GM18867 (cell line): ENCODE measurements at regions not wholly inside any gene's neighbourhood (a gene's known extent, or its start where the extent isn't known, plus 50 kb on each side); places are given as distances from the start of the nearest gene placed in this dataset.
"Not testable (repeated sequence)": the region's sequence is repeated elsewhere in the genome, so short reads cannot be mapped to it uniquely, and the experiment has no call there.

ENCODE experiments used
- ATAC-seq: cut with Tn5 transposase; IDR thresholded peaks from one replicate; pipeline ENCODE4 v1.9.1; 2021; ENCODE audit warnings: mild to moderate bottlenecking, moderate library complexity; ENCODE audit not compliant: unreplicated experiment

DNA sequence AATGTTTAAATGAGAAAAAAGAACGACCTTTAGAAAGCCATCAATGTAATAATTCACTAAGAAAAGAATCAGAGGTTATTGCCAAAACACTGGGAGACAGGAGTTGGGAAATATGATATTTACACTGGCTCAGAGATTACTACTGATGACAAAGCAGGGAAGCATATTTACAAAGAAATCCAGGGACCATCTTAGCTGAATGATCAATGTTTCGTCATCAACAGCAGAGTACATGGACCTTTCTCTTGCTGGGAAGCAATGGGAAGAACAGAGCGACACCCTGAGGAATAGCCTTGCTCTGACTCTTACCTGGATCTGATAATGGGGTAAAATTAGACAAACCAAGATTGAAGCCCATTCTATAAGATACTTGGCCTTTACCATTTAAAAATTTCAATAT, 1293.5 kb downstream of the XPNPEP1 start:
- ATAC-seq: no peak

DNA sequence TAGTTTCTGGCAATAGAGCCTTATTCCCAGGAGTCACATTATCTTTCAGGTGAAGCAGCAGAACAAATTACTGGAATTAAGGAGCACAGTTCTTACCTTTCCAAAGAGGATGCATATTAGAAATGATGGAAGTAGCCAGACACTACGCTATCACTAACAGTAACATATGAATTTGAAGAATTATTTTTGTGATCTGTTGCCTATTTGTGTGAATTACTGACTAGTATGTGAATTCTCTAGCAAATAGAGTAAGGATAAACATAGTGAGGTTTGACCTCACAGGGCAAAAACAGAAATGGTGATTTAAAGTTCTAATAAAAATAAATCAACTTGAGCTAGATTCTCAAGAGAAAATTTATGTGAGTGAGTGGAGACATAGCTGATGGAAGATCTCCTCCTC, 1299.3 kb downstream of the XPNPEP1 start:
- no peak for ATAC-seq

DNA sequence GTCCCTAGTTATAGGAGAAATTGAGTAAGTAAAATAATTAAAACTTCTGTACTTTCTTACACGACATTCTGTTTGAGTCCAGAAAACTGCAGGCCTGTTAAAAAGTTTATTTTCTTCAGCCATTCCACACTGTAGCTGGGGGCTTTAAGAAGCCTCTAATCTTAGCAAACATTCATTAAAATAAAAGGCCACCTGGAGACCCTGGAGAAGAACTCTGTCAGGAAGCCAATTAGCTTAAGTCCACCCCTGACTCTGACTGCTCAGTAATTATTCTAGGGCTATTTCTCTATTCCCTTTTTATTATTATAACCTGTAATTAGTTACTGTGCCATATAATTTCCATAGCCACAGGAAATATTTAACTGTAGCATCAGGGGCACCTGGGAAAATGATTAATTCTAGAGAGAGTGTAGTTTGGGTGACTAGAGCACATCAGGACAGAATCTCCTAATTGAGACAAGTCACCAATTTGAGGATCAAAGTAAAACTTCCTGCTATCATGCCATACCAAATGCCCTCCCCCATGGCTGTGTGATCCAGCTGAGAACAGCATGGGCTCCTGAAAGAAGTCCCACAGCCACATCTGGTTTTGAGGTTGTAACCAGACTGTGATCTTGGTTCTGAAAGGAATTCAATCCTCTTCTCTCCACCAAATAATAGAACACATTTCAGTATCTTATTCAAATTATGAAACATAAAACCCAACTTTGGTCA, 1302.3 kb downstream of the XPNPEP1 start:
- no peak for ATAC-seq

DNA sequence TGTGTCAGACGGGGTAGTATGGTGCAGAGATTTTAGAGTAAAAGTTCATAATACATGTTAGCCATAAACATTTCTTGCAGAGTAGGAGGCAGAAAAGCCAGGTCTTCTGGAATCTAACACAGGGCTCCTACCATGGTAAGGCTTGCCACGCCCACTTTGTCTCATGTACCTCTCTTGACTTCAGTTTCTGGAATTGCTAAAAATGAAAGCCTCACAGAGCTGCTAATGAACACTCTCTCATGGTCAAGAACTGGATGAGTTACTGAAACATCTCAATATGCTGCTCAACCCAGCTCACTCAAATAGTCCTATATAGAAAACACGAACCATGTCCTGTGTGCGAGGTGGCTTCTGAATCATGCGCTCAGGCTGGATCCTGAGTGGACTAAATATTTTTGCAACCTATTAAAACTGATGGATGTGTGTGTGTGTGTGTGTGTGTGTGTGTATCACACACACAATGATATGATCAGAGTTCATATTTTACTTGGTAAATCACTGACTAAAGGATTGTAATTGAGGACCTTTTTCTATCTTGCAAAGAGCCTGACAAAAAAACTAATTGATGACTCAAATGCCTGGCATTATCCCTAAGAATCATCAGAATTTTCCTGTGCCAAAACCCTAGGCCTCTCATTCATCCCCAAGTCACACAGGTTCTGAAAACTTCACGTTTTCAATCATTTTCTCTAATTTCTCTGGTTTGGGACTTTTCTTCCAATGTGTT, 1306.6 kb downstream of the XPNPEP1 start:
- ATAC-seq: peak; percentile 49

DNA sequence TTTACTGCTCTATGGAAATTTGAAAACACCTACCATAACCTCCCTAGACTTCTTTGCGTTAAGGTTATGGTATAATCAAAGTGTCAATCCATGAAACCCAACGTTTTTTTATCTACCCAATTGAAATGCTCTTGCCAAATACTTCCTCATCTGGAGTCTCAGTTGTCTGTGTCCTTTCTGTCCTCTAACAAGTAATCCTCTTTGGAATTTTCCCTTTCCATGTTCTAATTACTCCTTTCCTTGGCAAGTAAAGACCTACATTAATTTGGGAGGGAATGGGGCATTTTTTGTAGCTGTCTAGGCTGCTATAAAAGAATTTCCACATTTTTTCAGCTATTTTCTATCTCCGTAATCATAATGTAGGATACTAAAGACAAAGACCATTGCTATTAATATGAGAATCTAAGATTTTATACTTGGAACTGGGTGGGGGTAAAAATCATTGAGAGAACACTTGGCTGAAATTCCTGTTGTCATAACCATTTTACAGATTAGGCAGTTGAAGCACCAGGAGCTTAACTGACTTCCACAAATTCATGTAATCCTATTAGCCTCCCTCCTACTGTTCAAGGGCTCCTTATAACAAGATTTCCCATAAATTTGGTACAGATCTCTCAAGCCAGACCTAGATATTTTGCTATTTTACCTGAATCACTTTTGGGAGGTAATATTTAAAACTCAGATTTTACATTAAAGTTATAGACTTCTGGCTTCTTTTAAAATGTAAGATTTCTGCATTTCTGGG, 1307.6 kb downstream of the XPNPEP1 start:
- ATAC-seq: no peak

DNA sequence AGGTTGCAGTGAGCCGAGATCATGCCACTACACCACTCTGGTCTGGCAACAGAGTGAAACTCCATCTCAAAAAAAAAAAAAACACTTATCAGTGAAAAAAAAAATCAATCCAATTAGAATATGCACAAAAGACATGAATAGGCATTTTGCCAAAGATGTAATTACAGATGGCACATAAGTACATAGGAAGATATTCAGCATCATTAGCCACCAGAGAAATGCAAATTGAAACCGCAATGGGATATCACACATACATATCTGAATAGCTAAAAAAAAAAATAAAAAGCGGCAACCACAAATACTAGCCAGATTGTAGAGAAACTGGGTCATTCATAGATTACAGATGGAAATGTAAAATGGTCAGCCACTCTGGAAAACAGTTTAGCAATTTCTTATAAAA, 1310.8 kb downstream of the XPNPEP1 start:
- peak; percentile 61 for ATAC-seq

DNA sequence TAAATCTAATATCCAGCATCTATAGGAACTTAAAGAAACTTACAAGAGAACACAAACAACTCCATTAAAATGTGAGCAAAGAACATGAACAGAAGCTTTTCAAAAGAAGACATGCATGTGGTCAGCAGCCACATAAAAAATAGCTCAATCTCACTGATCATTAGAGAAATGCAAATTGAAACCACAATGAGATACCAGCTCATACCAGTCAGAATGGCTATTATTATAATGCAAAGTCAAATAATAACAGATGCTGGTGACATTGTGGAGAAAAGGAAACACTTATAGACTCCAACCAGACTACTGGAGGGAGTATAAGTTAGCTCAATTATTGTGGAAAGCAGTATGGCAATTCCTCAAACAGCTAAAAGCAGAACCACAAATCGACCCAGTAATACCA, 1314.5 kb downstream of the XPNPEP1 start:
- ATAC-seq: peak; percentile 52

DNA sequence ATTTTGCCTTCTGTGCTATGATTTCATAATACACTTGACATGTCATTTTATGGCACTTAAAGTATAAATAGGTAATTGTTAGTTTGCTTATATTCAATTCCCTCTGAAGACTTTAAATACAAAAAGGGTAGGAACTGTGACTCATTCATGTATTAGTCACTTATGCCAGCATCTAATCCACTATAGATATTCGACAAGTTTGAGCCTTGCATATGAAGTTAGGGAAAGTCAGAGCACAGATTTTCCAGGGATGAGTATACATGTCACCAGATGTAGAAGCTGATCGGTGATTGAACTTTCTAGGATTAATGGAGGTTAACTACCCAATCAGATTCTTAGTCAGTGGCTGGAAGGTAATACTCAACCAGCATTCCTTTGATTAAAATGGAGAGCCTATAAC, 1321.5 kb downstream of the XPNPEP1 start:
- ATAC-seq: no peak

DNA sequence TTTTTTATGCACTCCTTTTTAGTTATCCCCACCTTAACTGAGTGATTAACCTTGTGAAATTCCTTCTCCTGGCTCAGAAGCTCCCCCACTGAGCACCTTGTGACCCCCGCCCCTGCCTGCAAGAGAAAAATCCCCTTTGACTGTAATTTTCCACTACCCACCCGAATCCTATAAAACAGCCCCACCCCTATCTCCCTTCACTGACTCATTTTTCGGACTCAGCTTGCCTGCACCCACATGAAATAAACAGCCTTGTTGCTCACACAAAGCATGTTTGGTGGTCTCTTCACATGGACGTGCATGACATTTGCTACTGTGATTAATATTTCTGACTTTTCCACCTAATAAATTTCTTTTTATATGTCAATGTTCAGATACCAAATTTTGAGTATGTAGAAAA, 1322.8 kb downstream of the XPNPEP1 start:
- not testable (repeated sequence) for ATAC-seq

DNA sequence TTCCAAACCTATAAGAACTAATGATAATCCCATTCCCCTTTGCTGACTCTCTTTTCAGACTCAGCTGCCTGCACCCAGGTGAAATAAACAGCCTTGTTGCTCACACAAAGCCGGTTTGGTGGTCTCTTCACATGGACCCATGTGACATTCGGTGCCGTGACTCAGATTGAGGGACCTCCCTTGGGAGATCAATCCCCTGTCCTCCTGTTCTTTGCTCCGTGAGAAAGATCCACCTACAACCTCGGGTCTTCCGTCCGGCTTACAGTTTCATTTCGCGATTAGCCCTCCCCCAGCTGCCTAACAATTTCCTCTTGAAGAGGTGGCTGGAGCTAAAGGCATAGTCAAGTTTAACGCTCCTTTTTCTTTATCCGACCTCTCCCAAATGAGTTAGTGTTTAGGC, 1324.0 kb downstream of the XPNPEP1 start:
- not testable (repeated sequence) for ATAC-seq

DNA sequence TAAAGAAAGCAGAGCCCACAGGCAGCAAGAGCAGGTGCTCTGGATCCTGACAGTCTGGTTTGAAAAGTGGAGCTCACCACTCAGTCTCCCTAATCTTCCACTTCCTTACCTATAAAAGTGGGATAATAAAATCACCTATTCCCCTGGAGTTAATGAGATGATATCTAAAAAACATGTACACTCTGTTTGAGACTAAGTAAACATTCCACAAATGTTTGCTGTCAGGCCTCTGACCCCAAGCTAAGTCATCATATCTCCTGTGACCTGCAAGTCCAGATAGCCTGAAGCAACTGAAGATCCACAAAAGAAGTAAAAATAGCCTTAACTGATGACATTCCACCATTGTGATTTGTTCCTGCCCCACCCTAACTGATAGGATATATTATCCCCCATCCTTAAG, 1324.5 kb downstream of the XPNPEP1 start:
- no peak for ATAC-seq

DNA sequence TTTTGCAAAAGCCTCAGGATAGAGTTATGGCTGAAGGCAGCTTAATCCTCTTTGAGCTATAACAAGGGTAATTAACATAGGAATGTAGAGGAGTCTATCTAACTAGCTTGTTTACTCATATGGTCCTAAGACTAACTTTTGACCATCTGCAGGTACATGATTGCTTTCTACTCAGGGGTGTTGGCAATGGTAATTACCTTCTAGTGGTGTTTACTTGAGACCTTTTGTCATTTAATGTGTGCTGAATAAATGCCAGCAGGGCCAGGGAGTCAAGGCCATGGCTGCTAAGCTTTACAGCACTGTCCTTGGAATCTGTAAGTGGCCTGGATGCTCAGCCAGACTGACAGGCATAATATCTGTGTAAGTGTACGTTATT, 1325.0 kb downstream of the XPNPEP1 start:
- no peak for ATAC-seq

DNA sequence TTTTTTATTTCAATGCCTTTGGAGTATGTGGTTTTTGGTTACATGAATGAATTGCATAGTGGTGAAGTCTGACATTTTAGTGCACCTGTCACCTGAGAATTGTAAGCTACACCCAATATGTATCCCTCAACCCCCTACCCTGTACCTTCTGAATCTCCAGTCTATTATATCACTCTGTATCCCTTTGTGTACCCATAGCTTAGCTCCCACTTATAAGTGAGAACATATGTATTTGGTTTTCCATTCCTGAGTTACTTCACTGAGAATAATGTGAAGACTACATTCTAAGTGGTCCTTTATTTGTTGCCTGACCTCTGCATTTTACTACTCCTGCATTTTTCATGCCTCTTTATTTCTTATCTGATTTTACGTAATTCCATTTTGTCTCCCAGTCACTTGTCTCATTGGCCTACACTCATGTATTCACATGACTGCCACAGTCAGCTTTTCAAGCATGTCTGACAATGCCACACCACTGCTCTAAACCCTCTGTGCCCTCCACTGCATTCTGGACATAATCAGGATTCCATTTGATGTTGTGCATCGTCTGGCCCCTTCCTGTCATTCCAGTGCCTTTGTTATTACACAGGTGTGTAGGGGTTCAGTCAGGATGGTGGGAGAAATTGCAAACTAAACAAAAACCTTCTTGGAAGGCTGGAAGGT, 1325.5 kb downstream of the XPNPEP1 start:
- ATAC-seq: no peak

DNA sequence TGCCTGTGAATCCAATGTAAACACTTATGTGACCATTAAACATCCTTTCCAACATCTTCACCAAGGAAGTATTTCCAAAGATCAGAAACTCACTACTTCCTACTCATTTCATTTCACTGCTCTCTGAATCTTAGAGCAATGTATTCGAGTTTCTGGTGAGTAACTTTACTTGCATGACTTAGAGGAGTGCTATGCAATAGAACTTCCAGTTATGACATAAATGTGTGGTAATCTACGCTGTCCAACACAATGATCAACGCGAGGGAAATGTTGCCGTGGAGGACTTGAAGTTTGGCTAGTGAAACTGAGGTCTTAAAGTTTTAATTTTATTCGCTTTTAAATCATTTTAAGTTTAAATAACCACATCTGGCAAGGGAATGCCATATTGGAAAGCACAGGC, 1326.3 kb downstream of the XPNPEP1 start:
- ATAC-seq: no peak

DNA sequence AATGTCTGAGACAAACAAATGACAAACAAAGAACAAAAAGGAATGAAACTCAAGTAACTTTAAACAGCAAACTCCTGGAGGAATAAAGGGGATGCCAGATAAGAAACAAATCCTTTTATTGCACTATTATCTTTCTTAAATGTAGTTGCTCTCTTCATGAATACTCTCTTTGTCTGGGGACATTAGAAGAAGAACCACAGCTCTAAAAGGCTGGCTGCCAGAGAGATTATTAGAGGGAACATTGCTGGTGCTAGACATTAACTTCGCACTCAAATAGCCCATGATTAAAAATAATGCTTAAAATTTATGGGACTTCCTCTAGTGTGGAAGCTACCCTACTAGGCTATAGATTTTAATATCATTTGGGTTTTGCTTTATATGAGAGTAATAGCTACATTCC, 1330.4 kb downstream of the XPNPEP1 start:
- no peak for ATAC-seq

DNA sequence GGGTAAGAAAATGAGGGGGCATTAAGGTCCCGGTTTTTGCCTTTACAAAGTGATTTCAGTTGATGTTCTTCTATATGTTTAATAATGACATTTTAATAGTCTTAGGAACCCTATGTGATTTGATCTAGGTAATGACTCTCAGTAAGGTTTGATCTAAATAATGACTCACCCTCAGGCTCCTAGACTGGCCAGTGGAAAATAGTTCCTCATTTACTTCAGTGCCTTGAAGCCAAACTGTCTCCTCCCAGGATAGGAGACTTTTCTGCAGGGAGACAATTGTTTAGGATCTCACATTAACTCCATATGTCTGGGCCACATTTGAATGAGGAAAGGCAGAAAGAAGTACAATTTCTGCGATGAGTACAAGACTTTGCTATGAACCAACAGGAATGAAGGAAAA, 1331.9 kb downstream of the XPNPEP1 start:
- no peak for ATAC-seq

DNA sequence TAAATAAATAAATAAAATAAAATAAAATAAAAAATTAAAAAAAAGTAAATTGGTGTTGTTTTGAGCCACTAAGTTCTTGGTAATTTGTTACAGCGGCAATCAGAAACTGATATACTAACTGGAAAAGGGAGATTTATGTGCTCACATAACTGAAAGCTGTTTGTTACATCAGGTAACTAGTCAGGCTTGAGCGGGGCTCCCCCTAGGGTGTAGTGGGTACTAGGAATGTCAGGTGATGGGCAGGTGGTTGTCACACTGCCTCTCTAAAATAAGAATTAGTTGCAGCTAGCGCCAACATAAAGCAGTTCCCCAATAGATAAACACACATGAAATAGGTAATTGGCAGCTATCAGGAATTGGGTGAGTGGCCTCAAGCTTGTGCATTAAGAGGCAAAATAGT, 1336.9 kb downstream of the XPNPEP1 start:
- no peak for ATAC-seq

DNA sequence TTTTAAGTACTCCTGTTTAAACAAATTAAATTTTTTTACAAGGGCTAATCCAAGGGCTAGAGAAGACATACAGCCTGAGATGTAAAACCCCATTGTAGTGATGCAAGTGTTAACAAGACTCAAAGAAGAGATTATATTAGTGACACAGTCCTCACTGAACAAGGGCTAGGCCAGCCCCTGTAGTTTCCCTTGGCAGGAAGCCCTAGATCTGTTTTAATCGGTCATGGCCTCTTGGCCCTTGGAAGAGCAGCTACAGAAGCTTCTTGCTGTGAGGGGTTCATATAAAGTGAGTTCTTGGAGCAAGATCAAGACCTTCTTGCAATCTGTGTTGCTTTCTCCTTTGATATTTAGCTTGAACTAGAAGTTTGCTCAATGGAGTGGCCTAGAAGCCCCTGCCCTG, 1339.4 kb downstream of the XPNPEP1 start:
- ATAC-seq: no peak

DNA sequence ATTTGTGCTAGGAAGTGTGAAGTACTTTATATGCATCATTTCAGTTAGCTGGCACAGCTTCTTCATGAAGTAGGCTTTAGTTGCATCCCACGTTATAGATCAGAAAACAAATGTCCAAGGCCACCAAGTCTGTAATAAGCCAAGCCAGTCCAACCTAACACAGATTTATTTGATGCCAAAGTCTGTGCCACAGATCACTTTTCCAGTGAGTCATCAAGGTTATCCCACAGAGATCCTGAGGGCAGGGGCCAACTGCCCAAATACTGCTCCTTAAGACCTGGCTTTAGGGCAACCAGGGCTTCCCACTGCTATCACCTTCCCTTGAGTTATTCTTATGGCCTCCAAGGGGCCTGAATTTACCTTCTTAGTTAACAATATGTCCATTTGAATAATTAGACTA, 1340.4 kb downstream of the XPNPEP1 start:
- no peak for ATAC-seq

DNA sequence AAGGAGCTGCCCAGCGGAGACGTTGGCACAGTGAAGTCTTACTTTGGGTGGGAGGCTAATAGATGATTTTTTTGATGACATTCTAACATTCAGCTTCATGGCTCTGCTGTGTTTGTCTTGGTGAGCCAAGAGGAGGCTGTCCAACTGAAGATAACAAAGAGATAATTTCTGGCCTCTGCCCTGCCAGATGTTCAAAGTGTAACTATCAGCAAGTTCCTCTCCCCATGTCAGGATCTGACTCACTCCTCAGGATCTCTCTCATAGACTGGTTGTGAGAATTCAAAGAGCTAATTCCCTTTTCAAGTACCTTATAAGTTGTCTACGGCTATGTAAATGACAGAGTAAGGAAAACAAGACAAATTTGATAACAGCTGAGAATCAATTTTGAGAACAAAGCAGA, 1340.9 kb downstream of the XPNPEP1 start:
- ATAC-seq: no peak

DNA sequence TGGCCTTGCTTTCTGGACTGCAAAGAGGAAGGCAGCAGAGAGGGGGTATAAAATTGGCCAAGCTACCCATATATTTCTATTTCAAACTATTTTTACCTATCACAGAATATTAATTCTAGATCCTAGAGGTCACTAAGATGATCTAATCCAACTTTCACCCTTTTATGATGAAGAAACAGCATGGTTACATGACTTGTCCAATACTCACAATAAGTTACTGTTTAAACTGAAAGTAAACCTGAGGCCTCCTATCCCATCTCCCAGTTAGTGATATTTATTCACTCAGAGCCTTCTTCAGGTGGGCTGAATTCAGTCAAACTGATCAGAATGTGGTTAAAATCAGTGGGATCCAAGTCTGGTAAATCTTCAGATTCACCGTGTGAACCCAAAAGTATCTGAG, 1345.1 kb downstream of the XPNPEP1 start:
- ATAC-seq: no peak

DNA sequence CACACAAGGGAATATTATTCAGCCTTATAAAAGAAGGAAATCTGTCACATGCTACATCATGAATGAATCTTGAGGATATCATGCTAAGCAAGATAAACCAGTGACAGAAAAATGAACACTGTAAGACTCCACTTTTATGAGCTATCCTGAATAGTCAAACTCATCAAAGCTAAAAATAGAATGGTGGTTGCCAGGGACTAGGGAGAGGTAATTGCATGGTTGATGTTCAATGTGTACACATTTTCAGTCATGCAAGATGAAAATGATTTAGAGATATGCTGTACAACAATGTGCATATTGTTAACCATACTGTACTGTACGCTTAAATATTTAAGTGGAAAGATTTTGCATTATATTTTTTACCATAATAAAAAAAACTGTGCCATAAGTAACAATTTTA, 1349.1 kb downstream of the XPNPEP1 start:
- ATAC-seq: no peak
